GM19193 (cell line): ENCODE measurements at regions not wholly inside any gene's neighbourhood (a gene's known extent, or its start where the extent isn't known, plus 50 kb on each side); places are given as distances from the start of the nearest gene placed in this dataset.

ENCODE experiments used
- POLR2A ChIP-seq: IDR thresholded peaks from 4 replicates; pipeline ENCODE4 v1.6.1; 2011; ENCODE audit not compliant: insufficient read depth, insufficient read length; ENCODE audit errors: extremely low read depth

DNA sequence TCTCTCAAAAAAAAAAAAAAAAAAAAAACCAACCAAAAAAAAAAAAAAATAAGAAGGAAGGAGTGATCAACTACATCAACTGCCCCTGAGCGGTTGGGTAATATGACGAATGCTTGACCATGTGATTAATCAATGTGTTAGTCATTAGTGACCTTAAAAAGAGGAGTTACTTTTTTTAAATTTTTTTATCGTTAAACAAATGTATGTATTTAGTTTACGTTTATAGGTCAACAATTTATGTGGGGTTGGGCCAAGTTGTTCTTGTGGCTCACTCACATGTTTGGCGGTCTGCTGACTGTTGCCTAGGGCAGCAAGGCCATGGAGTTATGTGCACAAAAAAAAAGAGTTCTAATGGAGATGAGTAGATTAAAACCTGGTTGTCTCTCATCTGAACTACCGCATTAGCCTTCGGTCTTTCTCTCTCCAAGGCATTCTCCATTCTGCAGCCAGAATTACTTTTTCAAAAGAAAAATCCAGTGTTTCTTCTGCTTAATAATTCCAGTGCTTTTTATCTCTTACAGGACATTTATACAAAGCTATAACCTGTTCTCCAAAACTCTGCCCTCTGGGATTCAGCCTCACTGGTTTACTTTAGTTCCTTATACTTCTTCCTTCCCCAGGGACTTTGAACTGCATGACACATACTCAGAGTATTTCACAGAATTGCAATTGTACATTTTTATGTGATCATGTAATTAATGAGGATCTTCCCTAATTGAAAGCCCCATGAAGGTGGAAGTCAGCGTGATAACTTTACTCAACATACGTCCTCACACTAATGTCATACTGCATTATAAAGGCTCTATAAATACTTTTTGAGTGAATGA lies 505.5 kb downstream of the ANKRD50 start:
- no peak for TF ChIP-seq POLR2A

GRCh38 chr4:124209211-124209610 lies 503.3 kb downstream of the ANKRD50 start:
- TF ChIP-seq POLR2A: no peak

GRCh38 chr4:124209626-124210025 lies 502.9 kb downstream of the ANKRD50 start:
- no peak for TF ChIP-seq POLR2A

- no peak for TF ChIP-seq POLR2A
Measured at GRCh38 chr4:124210746-124211145, 501.8 kb downstream of the ANKRD50 start.

GRCh38 chr4:124212815-124213630 lies 499.5 kb downstream of the ANKRD50 start:
- TF ChIP-seq POLR2A: no peak

GRCh38 chr4:124219389-124219788 lies 493.1 kb downstream of the ANKRD50 start:
- TF ChIP-seq POLR2A: no peak

DNA sequence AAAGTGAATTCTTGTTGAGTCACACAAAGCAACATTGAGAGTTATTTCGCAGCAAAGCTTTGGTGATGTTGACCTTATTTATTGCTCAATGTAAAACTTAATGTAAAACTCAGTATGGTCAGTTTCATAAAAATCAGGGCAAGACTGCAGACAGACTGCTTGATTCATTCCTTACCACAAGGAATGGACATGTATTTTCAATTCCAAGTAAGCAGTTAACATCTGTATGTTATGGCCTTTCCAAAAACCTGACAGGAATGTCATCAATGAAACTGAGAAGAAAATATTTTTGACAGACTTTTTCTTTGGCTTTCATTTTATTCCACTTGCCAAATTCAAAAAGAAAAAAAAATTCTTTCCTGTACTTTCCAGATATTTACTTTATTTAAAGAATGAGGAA lies 488.3 kb downstream of the ANKRD50 start:
- no peak for TF ChIP-seq POLR2A

DNA sequence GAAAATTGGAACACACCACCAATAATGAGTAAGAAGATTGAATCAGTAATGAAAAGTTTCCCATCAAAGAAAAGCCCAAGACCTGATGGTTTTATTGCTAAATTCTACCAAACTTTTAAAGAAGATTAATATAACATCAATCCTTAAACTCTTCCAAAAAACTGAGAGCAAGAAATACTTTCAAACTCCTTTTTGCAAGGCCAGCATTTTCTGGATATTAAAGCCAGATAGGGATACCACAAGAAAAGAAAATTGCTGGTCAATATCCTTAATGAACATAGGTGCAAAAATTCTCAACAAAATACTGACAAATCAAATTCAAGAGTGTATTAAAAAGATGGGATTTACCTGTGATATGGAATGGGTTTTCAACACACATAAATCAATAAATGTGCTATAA lies 484.6 kb downstream of the ANKRD50 start:
- no peak for TF ChIP-seq POLR2A

DNA sequence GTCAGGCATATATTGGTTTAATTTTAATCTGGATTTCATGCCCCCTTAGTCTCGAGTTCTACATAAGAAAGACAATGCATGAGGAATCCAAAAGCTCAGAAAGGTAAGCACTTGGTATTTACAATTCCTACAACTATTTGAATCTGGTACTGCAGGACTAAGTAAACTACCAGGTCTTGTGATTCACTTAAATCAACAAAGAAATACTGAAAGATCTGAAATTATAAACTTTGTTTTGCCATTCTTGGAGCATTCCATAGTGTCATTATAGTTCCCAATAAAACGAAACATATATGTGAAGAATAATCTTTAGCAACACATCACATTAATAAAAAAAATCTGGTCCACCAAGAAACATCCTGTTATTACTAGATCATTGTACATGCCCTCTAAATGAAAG lies 482.3 kb downstream of the ANKRD50 start:
- TF ChIP-seq POLR2A: no peak

- no peak for TF ChIP-seq POLR2A
Measured at GRCh38 chr4:124234771-124235170, 477.8 kb downstream of the ANKRD50 start.

- TF ChIP-seq POLR2A: no peak
Measured at GRCh38 chr4:124243671-124244366, 468.7 kb downstream of the ANKRD50 start.

DNA sequence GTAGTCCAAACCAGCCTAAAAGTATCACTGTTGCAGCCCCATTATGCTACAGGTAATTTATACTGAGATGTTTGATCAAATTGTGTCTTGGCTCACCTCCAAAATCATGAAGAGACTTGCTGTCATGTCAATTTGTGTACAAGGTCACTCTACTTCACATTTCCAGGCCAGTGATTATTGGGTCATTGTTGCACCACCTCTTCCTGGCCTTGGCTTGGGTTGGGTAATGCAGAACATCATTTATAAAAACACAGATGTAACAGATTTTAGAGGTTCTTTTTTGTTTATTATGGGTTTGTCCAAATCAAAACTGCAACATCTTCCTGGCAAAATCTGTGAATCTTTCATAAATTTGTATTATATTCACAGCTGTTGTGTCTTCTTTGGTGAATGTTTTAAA lies 459.5 kb downstream of the ANKRD50 start:
- no peak for TF ChIP-seq POLR2A

GRCh38 chr4:124262211-124263179 lies 450.0 kb downstream of the ANKRD50 start:
- TF ChIP-seq POLR2A: no peak

DNA sequence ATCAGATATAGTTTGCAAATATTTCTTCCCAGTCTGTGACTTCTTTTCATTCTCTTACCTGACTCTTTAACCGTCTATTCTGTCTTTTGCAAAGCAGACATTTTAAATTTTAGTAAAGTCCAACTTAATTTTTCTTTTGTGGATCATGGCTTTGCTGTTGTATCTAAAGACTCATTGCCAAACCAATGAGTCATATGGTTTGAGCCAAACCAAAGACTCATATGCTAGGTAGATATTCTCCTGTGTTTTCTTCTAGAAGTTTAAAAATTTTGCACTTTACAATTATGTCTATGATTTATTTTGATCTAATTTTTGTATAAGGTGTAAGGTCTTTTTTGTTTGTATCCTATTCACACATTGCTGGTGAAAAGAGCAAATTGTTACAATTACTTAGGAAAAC lies 446.8 kb downstream of the ANKRD50 start:
- TF ChIP-seq POLR2A: no peak

- TF ChIP-seq POLR2A: no peak
Measured at GRCh38 chr4:124266721-124267120, 445.8 kb downstream of the ANKRD50 start.

- TF ChIP-seq POLR2A: no peak
Measured at GRCh38 chr4:124276461-124276860, 436.1 kb downstream of the ANKRD50 start.
